ENCODE measurements at regions not wholly inside any gene's neighbourhood (a gene's known extent, or its start where the extent isn't known, plus 50 kb on each side); places are given as distances from the start of the nearest gene placed in this dataset.

DNA sequence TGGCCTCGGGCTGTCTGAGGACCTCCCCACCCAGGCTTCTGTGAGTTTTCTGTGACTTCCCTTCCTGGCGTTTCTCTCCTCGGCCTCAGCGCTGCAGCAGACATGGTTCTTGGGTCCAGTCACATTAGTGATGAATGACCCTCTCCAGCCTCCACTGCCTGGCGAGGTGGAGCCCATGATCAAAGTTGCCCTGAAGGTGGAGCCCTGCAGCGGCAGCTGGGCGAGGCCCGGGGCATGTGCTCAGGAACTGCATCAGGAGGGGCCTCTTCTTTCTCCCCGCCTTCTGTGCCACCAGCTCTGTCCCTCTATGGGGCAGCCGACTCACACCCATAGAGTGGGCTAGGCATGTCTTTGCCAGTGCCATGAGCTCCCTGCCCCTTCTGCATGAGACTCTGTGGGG, 1079.7 kb downstream of the TBC1D22A start:
- no peak for TF ChIP-seq ZFX (IDR thresholded peaks at IDR 0.05; ENCODE audit: borderline replicate concordance)
- TF ChIP-seq, protein P1, sequence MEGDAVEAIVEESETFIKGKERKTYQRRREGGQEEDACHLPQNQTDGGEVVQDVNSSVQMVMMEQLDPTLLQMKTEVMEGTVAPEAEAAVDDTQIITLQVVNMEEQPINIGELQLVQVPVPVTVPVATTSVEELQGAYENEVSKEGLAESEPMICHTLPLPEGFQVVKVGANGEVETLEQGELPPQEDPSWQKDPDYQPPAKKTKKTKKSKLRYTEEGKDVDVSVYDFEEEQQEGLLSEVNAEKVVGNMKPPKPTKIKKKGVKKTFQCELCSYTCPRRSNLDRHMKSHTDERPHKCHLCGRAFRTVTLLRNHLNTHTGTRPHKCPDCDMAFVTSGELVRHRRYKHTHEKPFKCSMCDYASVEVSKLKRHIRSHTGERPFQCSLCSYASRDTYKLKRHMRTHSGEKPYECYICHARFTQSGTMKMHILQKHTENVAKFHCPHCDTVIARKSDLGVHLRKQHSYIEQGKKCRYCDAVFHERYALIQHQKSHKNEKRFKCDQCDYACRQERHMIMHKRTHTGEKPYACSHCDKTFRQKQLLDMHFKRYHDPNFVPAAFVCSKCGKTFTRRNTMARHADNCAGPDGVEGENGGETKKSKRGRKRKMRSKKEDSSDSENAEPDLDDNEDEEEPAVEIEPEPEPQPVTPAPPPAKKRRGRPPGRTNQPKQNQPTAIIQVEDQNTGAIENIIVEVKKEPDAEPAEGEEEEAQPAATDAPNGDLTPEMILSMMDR (IDR thresholded peaks at IDR 0.05): no peak
- H3K27ac ChIP-seq: no peak overlapping the region

DNA sequence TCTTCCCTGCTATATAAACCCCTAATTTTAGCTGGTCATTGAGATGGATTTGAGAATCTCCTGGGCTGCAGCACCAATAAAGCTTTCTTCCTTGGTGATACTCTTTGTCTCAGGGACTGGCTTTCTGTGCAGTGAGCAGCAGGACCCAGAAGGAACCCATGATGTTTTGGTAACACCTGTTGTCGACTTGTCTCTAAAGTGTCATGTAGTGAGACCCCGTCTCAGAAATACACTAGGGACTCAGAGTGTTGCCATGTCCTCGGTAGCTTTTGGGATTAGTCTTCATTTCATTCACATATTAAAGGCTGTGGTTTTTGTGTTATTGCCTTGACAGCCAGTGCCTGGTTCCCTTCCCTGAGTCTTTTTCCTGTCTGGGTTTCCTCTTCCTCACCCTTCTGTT, 1078.7 kb downstream of the TBC1D22A start:
- no peak for TF ChIP-seq ZFX (IDR thresholded peaks at IDR 0.05; ENCODE audit: borderline replicate concordance)
- TF ChIP-seq, protein P1 (IDR thresholded peaks at IDR 0.05): no peak
- H3K27ac ChIP-seq: no peak overlapping the region

DNA sequence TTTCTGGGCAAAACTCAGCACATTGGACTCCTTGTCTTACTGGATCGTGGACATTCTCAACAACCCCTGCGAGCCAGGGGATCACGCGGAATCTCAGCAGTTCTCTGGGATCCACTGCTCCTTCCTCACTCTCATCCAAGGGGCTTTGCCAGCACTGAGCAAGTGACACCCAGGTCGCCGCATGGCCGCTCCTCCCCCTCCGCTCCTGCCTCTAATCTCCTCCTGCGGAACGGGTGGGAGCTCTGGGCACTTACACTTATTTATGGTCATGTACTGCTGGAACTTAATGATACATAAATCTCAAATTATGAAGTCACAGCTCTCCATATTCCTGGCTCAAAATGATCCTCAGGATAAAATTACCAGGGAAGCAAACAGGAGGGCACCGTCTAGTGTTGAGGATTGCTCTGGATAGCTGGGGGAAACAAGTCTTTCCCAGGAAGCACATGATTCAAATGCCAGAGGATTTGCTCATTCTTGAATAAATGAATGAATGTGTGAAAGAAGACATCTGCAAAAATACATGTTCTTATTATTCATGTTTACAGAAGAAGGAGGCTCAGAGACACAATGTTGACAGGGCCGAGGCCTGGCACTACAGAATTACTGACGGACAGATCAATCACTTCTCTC, 1077.3 kb downstream of the TBC1D22A start:
- H3K27ac ChIP-seq: no peak overlapping the region
- TF ChIP-seq, protein P1 (IDR thresholded peaks at IDR 0.05): no peak
- TF ChIP-seq ZFX (IDR thresholded peaks at IDR 0.05; ENCODE audit: borderline replicate concordance): no peak

DNA sequence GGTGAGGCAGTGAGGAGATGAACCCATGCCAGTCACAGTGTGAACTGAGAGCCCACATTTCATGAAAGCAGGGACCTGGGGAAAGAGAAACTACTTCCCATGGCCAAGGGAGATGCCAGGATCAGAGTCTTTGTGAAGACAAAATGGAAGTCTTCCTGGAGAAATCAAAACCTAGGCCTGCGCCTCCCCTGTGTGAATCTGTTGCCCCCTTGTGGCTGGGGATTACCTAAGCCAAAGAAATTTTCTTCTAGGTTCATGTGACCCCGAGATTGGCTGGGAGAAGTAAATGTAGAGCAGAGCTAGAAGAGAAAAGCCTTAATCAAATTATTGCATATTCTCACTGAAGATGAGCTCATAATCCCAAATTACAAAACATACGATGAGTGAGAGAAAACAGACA, 1075.3 kb downstream of the TBC1D22A start:
- TF ChIP-seq, protein P1 (IDR thresholded peaks at IDR 0.05): peak; percentile 59
- no peak for TF ChIP-seq ZFX (IDR thresholded peaks at IDR 0.05; ENCODE audit: borderline replicate concordance)
- H3K27ac ChIP-seq: no peak overlapping the region

DNA sequence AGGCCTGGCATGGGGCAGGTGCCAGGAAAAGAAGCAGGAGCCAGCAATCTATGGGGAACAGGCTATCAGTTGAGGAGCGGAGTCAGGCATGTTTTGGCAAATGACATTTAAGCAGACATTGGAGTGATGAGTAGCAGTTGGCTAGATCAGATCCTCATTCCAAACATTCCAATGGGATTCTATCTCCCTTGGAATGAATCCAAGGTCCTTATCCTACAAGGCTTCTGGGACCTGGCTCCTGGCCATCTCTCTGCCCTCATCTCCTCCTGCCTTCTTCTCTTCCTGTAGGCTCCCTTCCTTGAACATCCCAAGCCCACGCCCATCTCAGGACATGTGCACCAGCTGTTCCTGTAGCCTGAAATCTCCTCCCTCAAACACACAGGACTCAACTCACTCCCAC, 1074.5 kb downstream of the TBC1D22A start:
- TF ChIP-seq, protein P1 (IDR thresholded peaks at IDR 0.05): no peak
- TF ChIP-seq ZFX (IDR thresholded peaks at IDR 0.05; ENCODE audit: borderline replicate concordance): no peak
- H3K27ac ChIP-seq: no peak overlapping the region

DNA sequence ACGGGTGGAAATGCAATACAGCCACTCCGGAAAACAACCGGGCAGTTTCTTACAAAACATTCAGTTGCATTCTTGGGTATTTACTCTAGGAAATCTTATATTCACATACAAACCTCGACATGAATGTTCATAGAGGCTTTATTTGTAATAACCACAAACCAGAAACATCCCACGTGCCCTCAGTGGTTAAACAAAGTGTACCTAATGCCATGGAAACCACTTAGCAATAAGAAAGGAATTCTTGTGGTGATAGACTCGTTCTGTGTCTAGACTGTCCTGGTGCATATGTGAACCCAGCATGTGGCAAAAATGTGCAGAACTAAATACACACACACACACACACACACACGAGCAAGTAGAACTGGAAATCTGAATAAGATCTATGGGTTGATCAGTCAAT, 1073.3 kb downstream of the TBC1D22A start:
- no peak overlapping the region for H3K27ac ChIP-seq
- TF ChIP-seq ZFX (IDR thresholded peaks at IDR 0.05; ENCODE audit: borderline replicate concordance): no peak

DNA sequence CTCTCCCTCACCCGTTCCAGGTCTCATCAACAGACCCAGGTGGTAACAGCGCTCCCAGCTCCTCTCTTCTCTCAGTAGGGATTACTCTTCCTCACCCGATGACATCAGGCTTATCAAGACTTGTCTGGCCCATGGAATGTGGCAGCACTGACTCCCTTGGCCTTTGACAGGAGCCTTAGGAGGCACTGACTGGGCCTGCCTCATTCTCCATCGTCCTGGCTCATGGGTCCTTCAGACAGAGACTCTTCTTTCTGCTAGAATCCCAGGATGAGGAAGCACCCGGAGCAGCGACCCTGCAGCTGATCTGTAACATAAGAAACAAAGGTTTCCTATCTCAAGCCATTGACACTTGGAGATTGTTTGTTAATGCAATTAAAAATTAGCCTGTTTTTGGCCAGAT, 1063.6 kb downstream of the TBC1D22A start:
- no peak for TF ChIP-seq ZFX (IDR thresholded peaks at IDR 0.05; ENCODE audit: borderline replicate concordance)
- TF ChIP-seq, protein P1 (IDR thresholded peaks at IDR 0.05): no peak
- no peak overlapping the region for H3K27ac ChIP-seq

DNA sequence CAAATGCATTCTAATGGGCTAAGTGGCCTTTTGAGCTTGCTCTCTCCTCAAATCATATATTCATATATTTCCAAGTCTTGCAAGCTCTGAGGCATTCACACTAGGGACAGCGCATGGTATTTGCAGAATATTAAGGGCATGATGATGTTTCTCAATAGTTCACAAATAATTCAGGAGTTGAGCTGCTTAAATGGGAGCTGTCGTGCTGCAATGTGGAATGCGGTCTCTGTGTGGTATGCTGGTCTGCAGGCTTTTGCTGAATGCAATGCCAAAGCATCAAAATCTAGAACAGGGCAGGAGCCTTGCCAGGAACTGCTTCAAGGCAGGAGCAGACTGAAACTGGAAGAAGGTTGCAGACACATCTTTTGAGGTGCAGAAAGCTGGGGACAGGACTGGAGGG, 1060.0 kb downstream of the TBC1D22A start:
- TF ChIP-seq, protein P1 (IDR thresholded peaks at IDR 0.05): no peak
- no peak for TF ChIP-seq ZFX (IDR thresholded peaks at IDR 0.05; ENCODE audit: borderline replicate concordance)
- no peak overlapping the region for H3K27ac ChIP-seq
